ENCODE measurements at regions not wholly inside any gene's neighbourhood (a gene's known extent, or its start where the extent isn't known, plus 50 kb on each side); places are given as distances from the start of the nearest gene placed in this dataset.

DNA sequence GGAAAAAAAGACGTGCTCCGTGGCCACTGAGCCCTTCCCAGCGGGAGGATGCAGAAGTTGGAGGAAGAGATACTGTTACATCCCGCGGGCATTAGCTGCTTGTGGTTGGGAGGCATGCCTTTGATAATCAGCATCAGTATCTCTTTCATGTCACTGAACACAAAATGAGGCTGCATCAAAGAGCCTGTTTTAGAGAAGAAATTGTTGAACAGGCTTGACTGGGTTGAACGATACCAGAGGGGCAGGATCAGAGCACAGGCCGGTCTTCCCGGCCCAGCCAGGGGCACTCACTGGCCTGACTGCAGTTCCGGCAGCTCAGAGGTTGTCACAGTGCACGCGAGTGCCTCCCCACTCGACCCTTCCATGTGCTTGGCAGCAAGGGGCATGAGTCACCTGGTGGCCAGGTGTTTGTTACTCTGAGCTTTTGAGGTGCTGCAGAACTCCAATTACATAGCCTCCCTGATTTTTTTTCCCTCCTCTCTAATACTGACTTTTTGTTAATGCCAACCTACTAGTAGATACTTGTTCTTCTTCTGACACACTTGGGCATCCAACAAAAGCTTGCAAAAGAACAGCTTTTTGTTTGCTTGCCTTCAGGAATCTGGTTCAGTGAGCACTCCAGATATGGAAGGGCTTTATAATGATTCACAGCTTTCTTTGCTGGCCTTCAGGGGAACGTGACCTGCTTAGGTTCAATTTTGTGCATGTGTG, 121.6 kb downstream of the VAPA start:
- no peak for DNase-seq

- no peak for DNase-seq
Observed at GRCh38 chr18:10036479-10036878, 122.7 kb downstream of the VAPA start.

DNA sequence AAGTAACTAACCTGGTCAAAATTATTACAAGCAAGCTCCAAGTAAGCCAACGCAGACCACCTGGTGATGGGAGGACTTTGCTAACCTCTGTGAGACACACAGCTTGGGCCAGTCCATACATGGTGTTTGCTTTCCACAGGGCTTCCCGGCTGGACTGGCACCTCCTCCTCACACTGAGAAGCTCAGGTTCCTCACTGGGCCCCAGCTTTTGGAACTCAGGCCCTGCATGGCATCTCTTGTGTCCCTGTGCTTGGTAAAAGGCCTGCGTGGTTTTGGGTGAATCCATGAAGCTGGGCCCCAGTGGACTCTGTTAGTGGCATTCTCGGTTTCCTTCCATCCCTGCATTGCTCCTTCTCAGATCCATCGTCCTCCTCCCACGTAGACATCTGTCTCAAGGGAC, 123.4 kb downstream of the VAPA start:
- DNase-seq = no peak

DNA sequence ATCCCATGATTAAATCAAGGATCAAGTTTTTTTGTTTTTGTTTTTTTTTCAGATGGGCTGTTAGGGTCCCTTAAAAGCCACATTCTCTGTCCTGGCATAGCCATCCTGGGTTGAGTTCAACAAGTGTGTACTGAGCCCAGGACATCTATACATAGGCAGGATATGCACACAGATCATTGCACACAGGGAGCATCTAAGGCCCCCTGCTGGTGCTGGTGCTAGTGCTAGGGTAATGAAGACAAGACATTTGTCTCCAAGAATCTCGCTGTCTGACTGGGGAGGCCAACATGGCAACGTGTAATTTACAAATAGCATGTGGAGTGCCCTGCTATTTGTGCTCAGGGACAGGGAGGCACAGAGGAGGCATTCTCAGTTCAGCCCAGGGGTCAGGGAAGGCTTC, 124.5 kb downstream of the VAPA start:
- no peak for DNase-seq

GRCh38 chr18:10040287-10041011, 126.6 kb downstream of the VAPA start:
- DNase-seq = no peak

DNA sequence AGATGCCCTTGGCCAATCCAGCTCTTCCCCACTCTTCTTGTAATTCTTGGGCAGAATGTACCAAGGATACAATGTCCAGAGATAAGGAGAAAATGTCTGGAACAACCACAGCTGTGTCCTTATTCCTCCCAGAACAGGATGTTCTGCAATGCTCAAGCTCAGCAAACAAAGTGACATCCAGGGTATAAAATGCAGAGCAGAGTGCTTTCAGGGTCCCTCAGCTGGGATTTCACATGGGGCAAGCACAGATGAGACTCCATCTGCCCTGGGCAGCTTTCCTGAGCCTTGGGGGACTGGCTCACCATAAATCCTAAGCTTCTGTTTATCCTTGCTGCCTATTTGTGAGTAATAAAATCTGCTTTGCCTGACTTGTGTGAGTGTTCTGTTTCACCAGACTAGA, 127.4 kb downstream of the VAPA start:
- no peak for DNase-seq

DNA sequence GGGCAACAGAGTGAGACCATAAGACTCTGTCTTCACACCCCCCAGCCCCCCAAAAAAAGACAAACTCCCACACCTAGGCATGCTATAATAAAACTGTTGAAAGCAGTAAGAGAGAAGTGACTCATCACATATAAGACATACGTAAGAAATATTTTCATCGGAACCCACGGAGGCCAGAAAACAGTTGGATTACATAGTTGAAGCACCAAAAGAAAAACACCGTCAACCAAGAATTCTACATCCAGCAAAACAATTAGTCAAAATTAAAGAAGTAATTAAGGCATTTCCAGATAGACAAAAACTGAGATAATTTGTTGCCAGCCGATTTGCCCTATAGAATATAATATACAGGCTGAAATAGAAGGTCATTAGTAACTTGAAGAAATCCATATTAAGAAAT, 128.7 kb downstream of the VAPA start:
- no peak for DNase-seq

DNA sequence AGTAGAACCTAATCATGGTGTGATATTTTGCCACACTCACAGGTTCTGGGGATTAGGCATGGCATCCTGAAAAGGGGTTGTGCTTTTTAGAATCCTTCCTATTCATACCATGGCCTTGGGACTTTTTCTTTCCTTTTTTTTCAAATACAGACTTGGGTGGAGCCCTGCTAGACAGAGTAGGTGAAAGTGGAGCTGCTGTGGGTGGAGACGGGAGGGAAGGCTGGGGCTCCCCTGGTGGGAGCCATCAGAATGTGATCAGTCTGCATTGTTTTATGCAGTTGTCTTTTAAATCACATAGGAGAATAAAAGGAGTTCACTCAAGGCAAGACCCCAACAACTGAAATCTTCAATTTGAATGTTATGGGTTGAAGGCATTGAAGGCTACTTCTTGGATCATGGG, 130.2 kb downstream of the VAPA start:
- DNase-seq = no peak

DNA sequence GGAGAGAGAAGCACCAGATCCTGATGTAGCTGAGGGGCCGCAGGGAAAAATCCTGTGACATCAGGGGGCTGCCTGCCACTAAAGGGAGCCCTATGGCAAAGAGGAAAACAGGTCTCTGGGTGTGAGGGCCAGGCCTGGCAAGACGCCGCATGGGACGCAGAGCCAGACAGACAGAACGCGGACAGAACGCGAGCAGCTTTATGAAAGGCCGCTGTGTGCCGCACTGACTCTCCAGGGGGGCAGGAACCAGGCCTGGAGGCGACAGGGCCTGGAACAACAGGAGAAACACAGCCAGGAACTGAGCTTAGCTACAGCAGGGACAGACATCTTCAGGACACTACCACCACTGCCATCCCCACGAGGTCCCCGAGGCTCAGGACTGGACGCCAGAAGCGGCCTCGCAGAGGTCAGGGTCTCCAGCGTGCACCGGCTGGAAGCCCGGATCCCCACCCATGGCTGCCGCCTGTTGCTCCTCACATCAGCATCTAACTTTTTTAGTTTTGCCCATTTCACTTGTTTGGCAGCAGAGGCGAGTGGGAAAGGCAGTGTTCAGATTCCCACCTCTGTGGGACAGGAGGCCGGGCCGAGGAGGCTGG, 131.6 kb downstream of the VAPA start:
- DNase-seq = no peak

DNA sequence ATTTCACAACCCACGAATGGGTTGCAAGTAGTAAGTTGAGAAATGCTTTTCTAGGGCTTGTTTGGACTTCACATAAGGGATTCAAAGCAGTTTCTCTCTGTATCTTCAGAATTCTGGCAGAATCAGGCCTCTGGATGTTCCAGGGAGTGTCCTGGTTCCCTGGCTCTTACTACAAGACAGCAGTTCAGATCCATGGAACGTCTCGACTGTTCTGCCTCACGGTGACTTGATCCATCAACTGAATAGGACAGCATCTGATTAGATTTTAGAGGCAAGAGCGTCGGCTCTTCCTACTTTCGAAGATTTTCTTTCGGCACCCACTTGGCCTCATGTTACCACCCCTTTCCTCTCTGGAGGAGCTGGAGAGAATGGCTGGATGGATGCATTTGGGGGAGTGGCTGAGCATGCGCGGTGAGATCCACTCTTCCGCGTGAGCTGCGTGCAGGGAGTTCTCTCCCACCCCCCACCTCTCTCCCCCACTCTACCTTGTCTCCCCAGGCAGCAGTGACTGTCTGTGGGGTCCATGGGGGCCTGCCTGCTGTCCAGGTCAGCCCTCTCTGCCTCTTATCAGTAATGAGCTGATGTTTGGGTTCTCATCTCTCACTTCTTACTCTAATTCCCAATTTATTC, 132.5 kb downstream of the VAPA start:
- no peak for DNase-seq

- no peak for DNase-seq
Observed at GRCh38 chr18:10047237-10047636, 133.4 kb downstream of the VAPA start.

DNA sequence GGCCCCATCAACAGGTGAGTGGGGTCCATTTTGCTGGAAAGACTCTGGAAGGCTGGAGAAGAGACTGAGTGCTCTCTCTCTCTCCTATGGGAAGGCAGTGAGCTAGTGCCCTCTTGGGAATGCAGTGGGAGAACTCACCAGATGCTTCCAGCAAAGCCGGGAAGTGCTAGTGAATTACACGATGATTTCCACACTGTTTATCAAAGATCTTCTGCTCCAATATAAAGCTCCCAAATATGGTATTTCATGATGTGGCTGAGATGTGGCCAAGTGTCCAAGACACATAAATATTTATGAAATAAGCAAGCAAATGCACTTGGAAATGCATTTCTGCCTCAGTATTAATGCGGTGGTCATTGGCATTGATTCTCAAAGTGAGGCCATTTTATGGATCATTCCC, 135.9 kb downstream of the VAPA start:
- no peak for DNase-seq

DNA sequence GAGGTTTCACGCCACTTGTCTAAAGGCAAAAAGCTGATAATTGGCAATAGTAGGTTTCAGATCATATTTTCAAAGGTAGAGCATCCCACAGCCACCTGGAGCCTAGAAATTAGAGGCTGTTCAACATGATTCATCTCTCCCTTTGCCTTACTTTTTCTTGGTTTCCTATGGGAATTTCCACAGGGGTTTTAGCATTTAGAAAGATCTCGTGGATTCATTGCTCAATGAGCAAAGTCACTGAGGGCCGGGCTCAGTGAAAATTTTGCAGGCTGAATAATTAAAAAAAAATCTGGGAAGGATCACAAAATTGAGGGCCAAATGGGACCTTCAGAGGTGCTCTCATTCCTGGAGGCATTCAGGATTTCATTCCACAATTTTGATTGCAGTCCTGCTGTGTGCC, 137.1 kb downstream of the VAPA start:
- DNase-seq = no peak

DNA sequence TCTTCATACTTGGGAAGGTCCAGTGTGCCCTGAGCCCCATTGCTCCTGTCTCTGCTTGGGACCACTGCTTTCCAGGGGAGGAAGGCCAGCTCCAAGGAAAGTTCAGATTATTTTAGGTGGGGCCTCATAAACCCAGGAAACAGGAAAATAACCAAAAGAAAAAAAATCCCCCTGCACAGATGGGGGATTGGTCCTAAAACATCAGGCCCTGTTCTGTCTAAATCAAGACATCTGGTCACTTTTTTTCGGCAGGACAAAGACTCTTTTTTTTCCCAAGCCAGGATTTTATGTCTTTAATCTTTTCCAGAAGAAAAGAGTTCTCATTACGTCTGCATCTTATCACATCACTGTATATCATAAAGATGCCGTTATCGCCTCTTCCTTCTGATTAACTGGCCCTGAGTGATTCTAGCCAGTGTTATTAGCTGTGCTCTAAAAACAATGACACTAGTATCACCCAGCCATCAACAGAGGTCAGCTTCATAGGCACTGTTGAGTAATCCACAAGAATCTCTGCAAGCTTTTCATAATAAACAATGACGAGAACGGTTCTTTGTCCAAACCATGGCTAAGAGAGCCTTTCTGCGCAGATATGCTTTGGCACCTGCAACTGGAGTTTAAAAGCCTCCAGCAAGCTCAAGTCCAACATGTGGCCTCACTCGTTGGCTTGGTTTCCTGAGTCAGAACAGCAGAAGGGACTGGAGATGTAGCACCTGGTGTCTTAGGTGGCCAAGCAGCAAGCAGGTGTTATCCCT, 138.2 kb downstream of the VAPA start:
- no peak for DNase-seq

DNA sequence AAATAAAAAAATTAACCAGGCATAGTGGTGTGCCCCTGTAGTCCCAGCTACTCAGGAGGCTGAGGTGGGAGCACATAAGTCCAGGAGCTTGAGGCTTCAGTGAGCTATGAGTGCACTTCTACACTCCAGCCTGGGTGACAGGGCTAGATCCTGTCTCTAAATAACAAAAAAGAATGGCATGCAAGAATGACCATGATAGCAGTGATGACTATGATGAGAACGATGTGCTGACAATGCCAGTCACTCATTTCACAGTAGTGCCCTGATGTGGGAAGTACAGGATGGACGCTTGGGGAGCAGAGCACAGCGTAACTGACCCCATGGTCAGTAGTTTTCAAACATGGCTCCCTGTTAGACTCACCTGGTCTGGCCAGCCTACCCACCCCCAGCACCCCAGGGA, 139.1 kb downstream of the VAPA start:
- DNase-seq = no peak

- DNase-seq = no peak
Observed at GRCh38 chr18:10053861-10054260, 140.0 kb downstream of the VAPA start.

DNA sequence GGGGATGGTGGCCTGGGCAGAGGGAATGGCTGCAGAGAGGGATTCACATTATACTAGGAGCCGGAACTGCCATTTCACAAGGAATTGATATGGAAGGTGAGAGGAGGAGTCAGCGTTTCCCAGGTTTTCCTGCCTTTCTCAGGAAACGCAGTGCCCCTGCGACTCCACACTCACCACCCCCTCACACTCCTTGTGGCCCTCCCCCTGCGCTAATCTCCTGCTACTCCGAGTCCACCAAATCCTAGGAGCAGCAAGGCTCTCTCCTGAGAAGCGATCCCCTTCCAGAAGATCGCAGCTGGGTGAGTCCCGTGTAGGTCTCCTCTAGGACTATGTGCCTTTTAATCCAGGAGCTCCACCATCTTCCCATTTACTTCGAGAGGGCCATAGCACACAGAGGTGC, 140.6 kb downstream of the VAPA start:
- no peak for DNase-seq

- no peak for DNase-seq
Observed at GRCh38 chr18:10055125-10055750, 141.4 kb downstream of the VAPA start.

DNA sequence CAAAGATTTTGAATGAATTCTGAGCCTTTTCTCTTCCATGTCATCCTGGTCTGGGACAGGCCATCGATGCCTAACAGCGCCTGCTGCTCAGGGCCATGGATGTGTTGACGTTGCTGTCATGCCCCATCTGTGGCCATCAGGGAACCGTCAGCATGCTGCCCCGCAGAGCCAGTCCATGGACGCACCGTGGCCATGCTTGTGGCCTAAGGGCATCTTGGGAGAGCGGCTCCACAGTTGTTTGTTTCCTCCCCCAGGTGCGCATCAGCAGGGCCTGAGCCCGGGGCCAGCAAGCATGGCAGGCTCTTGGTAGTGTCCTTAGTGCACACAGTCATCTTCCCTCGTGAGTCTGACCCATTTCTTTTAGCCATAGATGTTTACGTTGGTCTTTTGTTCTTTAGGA, 142.7 kb downstream of the VAPA start:
- DNase-seq = no peak

GRCh38 chr18:10057401-10057893, 143.6 kb downstream of the VAPA start:
- DNase-seq = no peak

DNA sequence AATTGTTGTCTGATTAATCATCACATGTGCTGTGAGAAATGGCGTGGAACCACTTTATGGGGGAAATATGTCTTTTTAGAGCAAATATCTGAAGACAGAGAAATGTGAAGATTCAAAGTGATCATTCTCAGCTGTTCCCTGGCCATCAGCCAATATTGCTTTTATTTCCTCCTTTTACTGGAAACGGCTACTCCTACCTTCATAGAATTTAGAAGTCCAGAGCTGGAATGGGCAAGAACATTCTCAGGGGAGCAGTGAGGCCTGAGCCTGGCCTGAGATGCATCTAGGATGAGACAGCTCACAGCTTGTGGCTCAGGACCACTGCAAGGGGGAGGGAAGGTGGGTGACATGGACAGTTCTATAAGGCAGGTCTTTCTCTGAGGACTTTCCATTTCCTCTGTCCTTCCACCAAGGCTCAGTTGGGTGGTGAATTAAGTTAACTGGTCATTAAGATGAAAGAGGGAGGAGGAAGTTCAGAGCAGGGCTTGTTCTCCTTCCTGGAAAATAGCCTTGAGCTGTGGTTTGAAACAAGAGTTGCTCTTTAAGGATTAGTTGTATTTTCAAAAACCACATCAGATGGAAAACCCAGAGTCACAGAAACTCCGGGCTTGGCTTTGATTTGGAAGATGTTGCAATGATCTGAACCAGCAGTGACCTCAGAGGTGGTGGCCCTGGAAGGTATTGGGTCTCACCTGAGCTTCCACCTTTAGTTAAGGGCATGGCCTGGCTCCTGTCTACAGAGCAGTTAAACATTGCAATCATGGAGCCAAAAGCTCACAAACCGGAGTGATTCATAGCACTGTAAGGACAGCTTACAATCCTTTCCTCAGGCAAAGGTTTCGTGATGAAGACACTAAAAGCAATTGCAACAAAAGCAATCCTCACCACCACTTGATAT, 144.3 kb downstream of the VAPA start:
- no peak for DNase-seq

Measured in kidney glomerular epithelial cell (primary cell).